Transverse colon (tissue), 4 donors: ENCODE measurements at regions not wholly inside any gene's neighbourhood (a gene's known extent, or its start where the extent isn't known, plus 50 kb on each side); places are given as distances from the start of the nearest gene placed in this dataset.
A peak's percentile ranks its signal among the peaks of the same experiment; 100 is the strongest.

Source experiments
- DNase-seq: peaks from one replicate; pipeline ENCODE4 v3.0.0-alpha.2; 2019
- H3K27ac ChIP-seq, 4 donors: fragments of 200-600 bp; sonication (generic); 2 replicates each; pipeline ENCODE4 v1.5.1; 2016 to 2018; ENCODE audit warnings: inconsistent platforms in 4 of 4
- H3K27me3 ChIP-seq: fragments of 200-600 bp; sonication (generic); 2 replicates; pipeline ENCODE4 v1.5.1; 2017; ENCODE audit warnings: inconsistent platforms
- H3K36me3 ChIP-seq, 4 donors: fragments of 200-600 bp; sonication (generic); 2 replicates each; pipeline ENCODE4 v1.5.1; 2017 to 2019; ENCODE audit warnings: inconsistent platforms in 4 of 4
- H3K4me1 ChIP-seq, 4 donors: fragments of 200-600 bp; sonication (generic); 2 replicates each; pipeline ENCODE4 v1.5.1; 2017 to 2020; ENCODE audit warnings: inconsistent platforms in 4 of 4
- H3K4me3 ChIP-seq, 4 donors: fragments of 200-600 bp; sonication (generic); 1 replicate in 1 of 4; 2 replicates in 3 of 4; pipeline versions ENCODE4 v1.5.1 to v1.6.1; 2017 to 2019; ENCODE audit warnings: inconsistent platforms in 4 of 4
- H3K9me3 ChIP-seq, 2 donors: fragments of 200-600 bp; sonication (generic); 2 replicates each; pipeline ENCODE4 v1.5.1; 2017 to 2019; ENCODE audit warnings: inconsistent platforms in 2 of 2
- CTCF ChIP-seq, 5 experiments: fragments of 200-600 bp in 3 of 5; fragments of 450-650 bp in 2 of 5; sonication (generic) in 3 of 5; IDR thresholded peaks; 1 replicate in 2 of 5; 2 replicates in 3 of 5; pipeline ENCODE4 v1.5.1; 2016 to 2017; ENCODE audit warnings: antibody characterized with exemption in 5 of 5, inconsistent platforms in 3 of 5, mild to moderate bottlenecking in 2 of 5, moderate library complexity in 1 of 5
- EP300 ChIP-seq: sonication (generic); formaldehyde crosslinking; IDR thresholded peaks from one replicate; pipeline ENCODE4 v1.6.1; 2017; ENCODE audit warnings: antibody characterized with exemption, low read depth
- POLR2A ChIP-seq: fragments of 450-650 bp; IDR thresholded peaks from one replicate; pipeline ENCODE4 v1.6.1; 2016; ENCODE audit warnings: antibody characterized with exemption, mild to moderate bottlenecking, moderate library complexity
- POLR2AphosphoS5 ChIP-seq, 3 donors: sonication (generic); formaldehyde crosslinking; IDR thresholded peaks; one replicate each; pipeline ENCODE4 v1.6.1; 2016; ENCODE audit warnings: antibody characterized with exemption in 3 of 3
- whole genome bisulfite sequencing, 2 donors: methylation state at CpG; one replicate each; pipeline ENCODE4 v1.1.5; 2018; ENCODE audit warnings: low coverage in 1 of 2; 5-methylcytosine and 5-hydroxymethylcytosine counted together
- in situ Hi-C, 4 donors: fragments of 200-750 bp; cut with MboI; loops; one replicate each; pipeline versions ENCODE4 v1.15.0 to v1.15.1; 2017; ENCODE audit warnings: low sequenced_read_pairs in 3 of 4, low pct_ligation_motif_present in 1 of 4, low pct_unique_long_range_greater_than_20kb in 1 of 4
- intact Hi-C: fragments of 100-400 bp; cut with DNase I; formaldehyde crosslinking; loops from one replicate; pipeline ENCODE4 v1.15.1; 2023; ENCODE audit warnings: low total_unique reads

- TF ChIP-seq EP300 (no peak), CTCF (IDR thresholded peaks at IDR 0.05) (no peak), POLR2AphosphoS5 (IDR thresholded peaks at IDR 0.05) (peak in 1 of 3 donors; percentile 29), POLR2A (no peak)
- intact Hi-C loops: no loop called here
- Histone ChIP-seq H3K27ac (no peak overlapping the region), H3K36me3 (no peaks in the 10 kb centered on the region), H3K4me3 (no peak overlapping the region), H3K9me3 (no peaks in the 10 kb centered on the region), H3K4me1 (no peaks in the 10 kb centered on the region), H3K27me3 (no peaks in the 10 kb centered on the region)
- no peak for DNase-seq
- WGBS, 2 donors: 54 to 64% methylated on average over 2 of the region's 2 CpGs
- in situ Hi-C loops: no loop called here
Measured at GRCh38 chr4:176587920-176588319, 204.8 kb downstream of the VEGFC start.

DNA sequence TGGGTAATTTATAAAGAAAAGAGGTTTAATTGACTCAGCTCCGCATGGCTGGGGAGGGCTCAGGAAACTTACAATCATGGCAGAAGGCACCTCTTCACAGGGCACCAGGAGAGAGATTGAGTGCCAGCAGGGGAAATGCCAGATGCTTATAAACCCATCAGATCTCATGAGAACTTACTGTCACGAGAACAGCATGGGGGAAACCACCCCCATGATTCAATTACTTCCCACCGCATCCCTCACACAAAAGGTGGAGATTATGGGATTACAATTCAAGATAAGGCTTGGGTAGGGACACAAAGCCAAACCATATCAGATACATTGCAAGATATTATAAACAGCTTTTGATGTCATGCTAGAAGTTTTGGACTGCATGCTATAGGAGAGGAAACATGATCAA, 204.3 kb downstream of the VEGFC start:
- intact Hi-C loops: no loop called here
- in situ Hi-C loops: no loop called here
- H3K27me3 ChIP-seq: no peaks in the 10 kb centered on the region
- no peak for TF ChIP-seq POLR2AphosphoS5 (IDR thresholded peaks at IDR 0.05)
- TF ChIP-seq EP300: no peak
- TF ChIP-seq CTCF (IDR thresholded peaks at IDR 0.05): no peak
- no peak for TF ChIP-seq POLR2A
- DNase-seq: no peak
- no peaks in the 10 kb centered on the region for H3K9me3 ChIP-seq
- H3K27ac ChIP-seq: no peak overlapping the region
- no peaks in the 10 kb centered on the region for H3K36me3 ChIP-seq
- no peak overlapping the region for H3K4me3 ChIP-seq
- WGBS, 2 donors: 73% methylated on average over 3 of the region's 3 CpGs; no CpG with 5 or more reads in 1 of the 2 donors
- no peaks in the 10 kb centered on the region for H3K4me1 ChIP-seq

GRCh38 chr4:176592976-176593670, 199.6 kb downstream of the VEGFC start:
- H3K27ac ChIP-seq: no peak overlapping the region
- WGBS, 2 donors: 56 to 58% methylated on average over 2 of the region's 2 CpGs
- in situ Hi-C loops (no loop called here), intact Hi-C loops (no loop called here)
- TF ChIP-seq CTCF (IDR thresholded peaks at IDR 0.05) (no peak), POLR2AphosphoS5 (IDR thresholded peaks at IDR 0.05) (no peak), EP300 (no peak), POLR2A (no peak)
- H3K4me3 ChIP-seq: no peak overlapping the region
- no peaks in the 10 kb centered on the region for H3K36me3 ChIP-seq
- no peaks in the 10 kb centered on the region for H3K9me3 ChIP-seq
- H3K27me3 ChIP-seq: no peaks in the 10 kb centered on the region
- DNase-seq: no peak
- H3K4me1 ChIP-seq: no peaks in the 10 kb centered on the region

DNA sequence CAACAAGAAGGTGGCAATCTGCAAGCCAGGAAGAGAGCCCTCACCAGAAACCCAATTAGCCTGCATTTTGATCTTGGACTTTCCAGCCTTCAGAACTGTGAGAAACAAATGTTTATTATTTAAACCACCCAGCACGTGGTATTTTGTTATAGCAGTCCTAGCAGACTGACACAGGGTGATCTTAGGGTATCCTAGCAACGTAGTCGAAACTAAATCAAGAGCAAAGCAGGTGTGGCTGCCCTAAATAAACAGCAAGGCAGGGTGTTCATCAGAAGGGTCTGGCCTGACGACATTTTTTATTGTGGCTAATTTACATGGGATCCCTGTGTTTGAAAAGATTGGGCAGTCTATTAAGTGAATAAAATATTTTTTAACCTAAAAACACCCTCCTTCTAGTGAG, 198.8 kb downstream of the VEGFC start:
- Histone ChIP-seq H3K4me1 (no peaks in the 10 kb centered on the region), H3K9me3 (no peaks in the 10 kb centered on the region), H3K4me3 (no peak overlapping the region), H3K36me3 (no peaks in the 10 kb centered on the region), H3K27ac (no peak overlapping the region), H3K27me3 (no peaks in the 10 kb centered on the region)
- no peak for TF ChIP-seq CTCF (IDR thresholded peaks at IDR 0.05)
- TF ChIP-seq POLR2AphosphoS5 (IDR thresholded peaks at IDR 0.05): no peak
- no peak for TF ChIP-seq POLR2A
- no peak for TF ChIP-seq EP300
- 41 to 77% methylated on average over 3 to 4 of the region's 4 CpGs for WGBS, 2 donors
- intact Hi-C loops (no loop called here), in situ Hi-C loops (no loop called here)
- DNase-seq: no peak
